ENCODE measurements at regions not wholly inside any gene's neighbourhood (a gene's known extent, or its start where the extent isn't known, plus 50 kb on each side); places are given as distances from the start of the nearest gene placed in this dataset.
"Not testable (repeated sequence)": the region's sequence is repeated elsewhere in the genome, so short reads cannot be mapped to it uniquely, and the experiment has no call there.

GRCh38 chr13:19062019-19062646 lies 119.5 kb downstream of the TUBA3C start:
- DNase-seq (ENCODE audit: low spot score), result no peak

DNA sequence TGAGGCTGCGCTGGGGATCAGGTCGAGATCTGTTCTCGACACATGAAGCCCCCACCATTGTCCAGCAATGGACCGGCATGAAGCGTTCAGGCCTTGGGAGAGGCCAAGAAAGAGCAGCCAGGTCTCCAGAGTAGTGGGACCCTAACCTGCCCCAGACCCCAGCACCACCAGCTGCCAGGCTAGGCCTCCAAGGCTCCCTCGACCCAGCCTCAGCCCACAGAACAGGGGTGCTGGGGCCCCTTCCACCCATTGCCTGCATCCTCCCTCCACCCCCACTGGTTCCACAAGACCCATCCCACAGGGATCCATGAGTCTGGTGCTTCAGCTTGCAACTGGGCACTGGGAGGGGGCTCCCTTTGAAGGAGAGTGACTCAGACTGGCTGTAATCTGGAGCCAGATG lies 120.3 kb downstream of the TUBA3C start:
- DNase-seq (ENCODE audit: low spot score), result no peak

DNA sequence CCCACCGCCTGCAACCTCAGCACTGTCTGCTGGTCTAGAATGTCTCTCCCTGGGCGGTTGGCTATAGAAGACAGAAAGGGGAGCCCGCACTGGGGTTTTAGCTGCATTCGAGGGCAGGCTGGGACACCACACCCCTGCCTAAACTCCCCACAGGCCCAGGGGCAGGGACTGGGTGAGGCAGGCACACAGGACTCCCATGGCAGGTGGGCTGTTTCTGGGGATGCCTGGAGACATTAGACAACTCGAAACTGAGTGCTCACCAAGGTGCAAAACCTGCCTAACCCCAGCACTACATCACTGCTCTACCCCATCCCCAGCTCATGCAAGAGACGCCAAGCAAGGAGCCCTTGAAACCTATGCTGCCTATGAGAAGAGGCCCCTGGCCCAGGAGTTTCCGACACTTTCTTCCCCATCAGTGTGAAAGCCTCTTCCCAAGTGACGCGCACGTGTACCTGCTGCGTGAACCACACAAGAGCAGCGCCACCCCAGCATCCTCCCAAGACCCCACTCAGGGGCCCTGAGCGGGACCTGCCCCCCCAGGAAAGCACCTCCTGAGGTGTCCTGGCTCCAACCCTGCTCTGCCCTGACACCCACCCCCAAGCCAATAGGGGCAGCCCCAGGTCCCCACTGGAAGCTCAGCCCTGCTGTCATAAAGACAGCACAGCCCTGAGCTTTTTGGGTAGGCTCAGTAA lies 121.2 kb downstream of the TUBA3C start:
- no peak for DNase-seq (ENCODE audit: low spot score)

GRCh38 chr13:19059016-19059780 lies 122.4 kb downstream of the TUBA3C start:
- no peak for DNase-seq (ENCODE audit: low spot score)

GRCh38 chr13:19058566-19058965 lies 123.1 kb downstream of the TUBA3C start:
- no peak for DNase-seq (ENCODE audit: low spot score)

DNA sequence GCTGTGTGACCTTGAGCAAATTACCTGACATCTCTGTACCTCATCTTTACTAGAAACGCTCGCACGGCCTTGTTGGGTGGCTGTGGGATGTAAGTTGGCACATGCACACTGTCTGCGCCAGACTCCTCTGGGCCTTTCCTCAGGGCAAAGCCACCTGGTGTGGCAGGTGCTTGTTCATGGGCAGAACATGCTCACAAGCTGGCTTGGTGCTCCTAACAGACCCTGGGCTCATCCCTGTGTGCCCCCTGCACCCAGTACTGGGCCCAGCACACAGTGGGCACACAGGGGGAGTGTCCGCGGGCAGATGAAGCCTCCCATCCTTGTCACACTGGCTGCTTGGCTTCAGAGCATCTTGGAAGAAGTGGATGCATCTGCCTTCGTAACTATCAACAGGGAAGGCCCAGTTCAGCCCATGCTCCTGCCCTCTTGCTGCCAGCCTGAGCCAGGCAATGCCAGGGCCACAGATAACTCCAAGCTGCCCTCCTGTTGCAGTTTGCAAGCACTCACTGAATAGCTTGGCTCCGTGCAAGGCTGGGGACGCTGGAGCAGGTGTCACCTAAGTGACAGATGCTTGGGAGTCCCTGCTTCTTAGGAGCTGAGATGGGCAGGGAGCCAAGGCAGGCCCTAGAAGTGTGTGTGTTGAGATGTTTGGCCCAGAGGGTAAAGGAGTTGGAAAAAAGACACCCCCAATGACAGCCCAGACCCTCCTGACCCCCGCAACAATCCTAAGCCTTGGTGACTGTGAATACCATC lies 123.9 kb downstream of the TUBA3C start:
- no peak for DNase-seq (ENCODE audit: low spot score)

- DNase-seq (ENCODE audit: low spot score), result no peak
These were observed 124.6 kb downstream of the TUBA3C start for GRCh38 chr13:19056984-19057490.

DNA sequence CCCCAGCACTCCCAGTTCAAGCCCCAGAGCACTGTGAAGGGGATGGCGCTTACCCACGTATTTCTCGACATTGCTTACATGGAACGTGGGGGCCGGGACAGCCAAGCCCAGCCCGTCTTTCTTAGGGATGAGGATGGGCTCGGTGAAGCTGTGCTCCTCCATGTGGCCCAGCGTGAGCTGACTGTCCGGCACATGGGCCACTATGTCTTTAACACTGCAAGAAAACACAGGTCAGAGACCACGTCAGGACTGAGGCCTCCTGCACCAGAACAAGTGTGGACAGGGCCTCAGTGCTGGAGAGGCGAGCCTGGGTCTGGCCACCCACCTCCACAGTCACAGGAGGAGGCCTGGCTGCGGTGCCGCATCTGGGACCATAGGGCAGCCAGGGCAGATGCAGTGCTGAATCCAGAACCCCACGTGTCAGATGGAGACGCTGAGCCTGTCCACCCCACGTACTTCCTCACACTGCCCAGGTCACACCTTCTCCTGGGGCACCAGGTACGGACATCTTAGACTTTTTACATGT lies 125.2 kb downstream of the TUBA3C start:
- no peak for DNase-seq (ENCODE audit: low spot score)

DNA sequence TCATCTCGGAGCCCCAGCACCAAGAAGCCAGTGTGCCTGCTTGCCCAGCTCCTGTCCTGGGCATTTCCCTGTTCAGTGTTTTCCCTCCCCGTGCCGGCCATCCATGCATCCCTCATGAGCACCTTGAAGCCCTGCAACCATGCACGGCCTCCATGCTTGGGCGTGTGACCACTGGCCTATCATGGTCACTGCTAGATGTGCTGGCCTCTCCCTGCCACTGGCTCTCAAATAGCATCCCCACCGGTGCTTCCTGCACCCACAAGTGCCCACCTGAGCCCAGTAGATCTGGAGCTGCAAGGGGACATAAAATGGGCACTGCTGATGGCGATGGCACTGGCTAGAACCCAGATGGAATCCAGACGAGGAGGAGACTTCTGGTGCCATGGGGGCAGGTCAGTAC lies 126.0 kb downstream of the TUBA3C start:
- no peak for DNase-seq (ENCODE audit: low spot score)

GRCh38 chr13:19053561-19053960 lies 128.1 kb downstream of the TUBA3C start:
- no peak for DNase-seq (ENCODE audit: low spot score)

- DNase-seq (ENCODE audit: low spot score), result no peak
These were observed 128.7 kb downstream of the TUBA3C start for GRCh38 chr13:19052931-19053330.

- no peak for DNase-seq (ENCODE audit: low spot score)
These were observed 129.4 kb downstream of the TUBA3C start for GRCh38 chr13:19052180-19052579.

- no peak for DNase-seq (ENCODE audit: low spot score)
These were observed 130.7 kb downstream of the TUBA3C start for GRCh38 chr13:19050901-19051300.

DNA sequence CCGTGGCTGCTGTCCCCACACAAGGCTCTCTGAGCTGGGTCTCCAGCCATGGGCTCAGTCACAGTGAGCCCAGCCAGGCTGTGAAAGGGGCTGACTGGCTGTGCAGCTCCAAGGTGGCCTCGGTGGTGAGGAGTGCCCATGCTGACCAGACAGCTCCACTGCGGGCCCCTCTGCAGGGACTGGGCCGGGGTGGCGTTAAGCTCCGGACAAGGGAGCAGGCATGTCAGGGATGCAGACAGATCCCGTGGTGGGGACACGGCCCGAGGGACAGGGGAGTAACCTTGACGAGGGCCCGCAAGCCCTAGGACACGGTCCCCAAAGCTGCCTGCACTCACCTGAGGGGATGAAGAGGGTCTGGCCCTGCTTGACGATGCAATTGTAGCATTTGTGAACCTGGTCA lies 132.0 kb downstream of the TUBA3C start:
- not testable (repeated sequence) for DNase-seq (ENCODE audit: low spot score)

DNA sequence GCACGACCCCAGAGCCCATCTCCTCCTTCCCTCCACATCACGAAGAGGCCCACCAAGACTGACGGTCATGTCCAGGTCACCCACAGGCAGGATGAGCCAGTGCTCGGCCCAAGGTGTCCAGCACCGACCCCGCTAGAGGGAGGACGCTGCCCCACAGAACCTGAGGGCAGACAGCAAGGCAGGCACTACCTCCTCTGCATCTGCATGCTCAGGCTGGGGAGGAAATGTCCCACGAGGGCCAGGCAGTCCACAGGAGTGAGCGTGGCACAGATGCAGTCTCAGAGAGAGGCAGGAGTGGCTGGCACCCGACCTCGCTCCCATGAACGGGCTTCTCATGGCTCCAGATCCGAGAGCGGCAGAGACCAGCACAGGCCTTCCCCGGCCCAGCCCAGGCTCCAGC lies 133.2 kb downstream of the TUBA3C start:
- no peak for DNase-seq (ENCODE audit: low spot score)

- DNase-seq (ENCODE audit: low spot score), result no peak
These were observed 158.5 kb downstream of the TUBA3C start for GRCh38 chr13:19023115-19023514.

DNA sequence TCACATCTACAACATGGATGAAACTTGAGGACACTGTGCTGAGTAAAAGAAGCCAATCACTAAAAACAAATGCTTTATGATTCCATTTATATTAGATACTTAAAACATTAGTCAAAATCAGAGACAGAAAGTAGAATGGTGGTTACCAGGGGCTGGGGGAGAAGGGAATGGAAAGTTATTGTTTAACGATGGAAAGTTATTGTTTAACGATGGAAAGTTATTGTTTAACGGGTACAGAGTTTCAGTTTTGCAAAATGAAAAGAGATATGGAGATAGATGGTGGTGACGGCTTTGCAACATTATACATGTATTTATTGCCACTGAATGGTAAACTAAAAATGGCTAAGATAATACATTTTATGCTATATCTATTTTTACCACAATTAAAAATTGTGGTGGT lies 160.6 kb downstream of the TUBA3C start:
- no peak for DNase-seq (ENCODE audit: low spot score)

GRCh38 chr13:18998389-18998788 lies 183.2 kb downstream of the TUBA3C start:
- DNase-seq (ENCODE audit: low spot score), result no peak

DNA sequence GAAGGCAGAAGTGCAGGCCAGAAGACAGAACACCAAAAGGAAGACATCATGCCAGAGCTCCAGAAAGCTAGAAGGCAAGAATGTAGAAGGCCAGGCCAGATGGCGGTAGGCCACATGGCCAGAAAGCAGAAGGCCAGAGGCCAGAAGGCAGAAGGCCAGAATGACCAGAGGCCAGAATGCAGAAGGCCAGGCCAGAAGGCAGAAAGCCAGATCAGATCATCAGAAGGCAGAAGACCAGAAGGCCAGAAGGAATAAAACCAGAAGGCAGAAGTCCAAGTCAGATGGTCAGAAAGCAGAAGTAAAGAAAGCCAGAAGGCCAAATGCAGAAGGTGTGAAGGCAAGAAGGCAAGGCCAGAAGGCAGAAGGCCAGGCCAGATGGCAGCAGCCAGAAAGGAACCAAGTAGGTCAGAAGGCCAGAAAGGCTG lies 185.0 kb downstream of the TUBA3C start:
- no peak for DNase-seq (ENCODE audit: low spot score)

DNA sequence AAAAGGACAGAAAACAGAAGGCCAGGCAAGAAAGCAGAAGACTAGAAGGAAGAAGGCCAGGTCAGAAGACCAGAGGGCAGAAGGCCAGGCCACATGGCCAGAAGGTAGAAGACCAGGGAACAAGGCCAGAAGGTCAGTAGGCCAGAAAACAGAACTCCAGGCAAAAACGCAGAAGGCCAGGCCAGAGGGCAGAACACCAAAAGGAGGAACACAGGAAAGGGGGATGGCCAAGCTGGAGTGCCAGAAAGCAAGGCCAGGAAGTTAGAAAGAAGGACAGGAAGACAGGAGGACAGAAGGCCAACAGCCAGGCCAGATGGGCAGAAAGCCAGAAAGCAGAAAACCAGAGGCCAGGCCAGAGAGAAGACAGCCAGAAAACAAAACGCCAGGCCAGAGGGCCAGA lies 185.4 kb downstream of the TUBA3C start:
- DNase-seq (ENCODE audit: low spot score), result no peak

DNA sequence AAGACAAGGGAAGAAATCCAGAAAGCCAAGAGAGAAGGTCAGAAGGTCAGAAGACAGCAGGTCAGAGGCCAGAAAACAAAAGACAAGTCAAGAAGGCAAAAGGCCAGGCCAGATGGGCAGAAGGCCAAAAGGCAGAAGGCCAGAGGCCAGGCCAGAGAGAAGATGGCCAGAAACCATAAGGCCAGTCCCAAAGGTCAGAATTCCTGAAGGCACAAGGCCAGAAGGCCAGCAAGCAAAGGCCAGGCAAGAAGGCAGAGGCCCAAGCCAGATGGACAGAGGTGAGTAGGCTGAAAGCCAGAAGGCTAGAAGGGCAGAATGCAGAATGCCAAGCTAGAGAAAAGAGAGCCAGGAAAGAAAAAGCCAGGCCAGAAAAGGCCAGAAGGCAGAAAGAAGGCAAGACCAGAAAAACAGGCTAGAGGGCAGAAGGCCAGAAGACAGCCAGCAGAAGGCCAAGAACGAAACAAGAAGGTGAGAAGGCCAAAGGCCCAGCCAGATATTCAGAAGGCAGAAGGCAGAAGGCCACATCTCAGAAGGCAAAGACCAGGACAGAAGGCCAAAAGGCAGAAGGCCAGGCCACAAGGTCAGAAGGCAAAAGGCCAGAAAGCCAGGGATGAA lies 186.3 kb downstream of the TUBA3C start:
- DNase-seq (ENCODE audit: low spot score), result no peak

All from SK-N-DZ (cell line).